ENCODE measurements at regions not wholly inside any gene's neighbourhood (a gene's known extent, or its start where the extent isn't known, plus 50 kb on each side); places are given as distances from the start of the nearest gene placed in this dataset.

GRCh38 chr18:1435487-1435886 is 530.8 kb downstream of the ADCYAP1 start:
- no peaks in the 10 kb centered on the region for H3F3A ChIP-seq (replicated peaks; ENCODE audit: insufficient read depth)
- no peaks in the 10 kb centered on the region for H3K36me3 ChIP-seq (replicated peaks in 1 of 2; ENCODE audit: control insufficient read depth in 1 of 2, insufficient read depth in 2 of 2, low read length in 1 of 2)
- POLR2A ChIA-PET, result no interaction called here
- no peak overlapping the region for H3K4me3 ChIP-seq (ENCODE audit: low read depth in 2 of 2, low read length in 1 of 2)
- H3K27ac ChIP-seq (ENCODE audit: low read depth in 2 of 2, low read length in 1 of 2), result no peak overlapping the region
- H3K79me2 ChIP-seq (ENCODE audit: insufficient read depth), result no peaks in the 10 kb centered on the region
- DNase-seq, result no peak
- H3K9me3 ChIP-seq, result no peaks in the 10 kb centered on the region
- no peaks in the 10 kb centered on the region for H3K27me3 ChIP-seq (ENCODE audit: insufficient read depth)
- no peak overlapping the region for H2AFZ ChIP-seq (ENCODE audit: low read depth)
- H3K9ac ChIP-seq, result no peak overlapping the region
- no peaks in the 10 kb centered on the region for H3K9me2 ChIP-seq
- 5% methylated on average over 2 of the region's 2 CpGs for WGBS (ENCODE audit: low lambda C conversion rate)
- H3K4me2 ChIP-seq, result no peak overlapping the region
- no peak for TF ChIP-seq ELF1 (IDR thresholded peaks at IDR 0.05)
- no peak for TF ChIP-seq MEF2A (IDR thresholded peaks at IDR 0.05; ENCODE audit: borderline replicate concordance, low read depth)
- TF ChIP-seq TEAD4 (IDR thresholded peaks at IDR 0.05; ENCODE audit: borderline replicate concordance, insufficient read depth), result no peak
- no peak for TF ChIP-seq GABPA (IDR thresholded peaks at IDR 0.05; ENCODE audit: low read depth)
- no peak for TF ChIP-seq POLR2AphosphoS5 (IDR thresholded peaks at IDR 0.05; ENCODE audit: low read depth, low read length)
- TF ChIP-seq RCOR1 (IDR thresholded peaks at IDR 0.05; ENCODE audit: low read length), result no peak
- no peak for TF ChIP-seq IRF3 (IDR thresholded peaks at IDR 0.05; ENCODE audit: low read depth, low read length)
- TF ChIP-seq USF1 (IDR thresholded peaks at IDR 0.05; ENCODE audit: borderline replicate concordance, low read depth), result no peak
- no peak for TF ChIP-seq YY1 (IDR thresholded peaks at IDR 0.05; ENCODE audit: low read depth)
- CTCF ChIA-PET, result no interaction called here
- no peaks in the 10 kb centered on the region for H4K20me1 ChIP-seq (ENCODE audit: insufficient read depth)
- no peaks in the 10 kb centered on the region for H3K4me1 ChIP-seq (ENCODE audit: control insufficient read depth in 1 of 2, insufficient read depth in 2 of 2, low read depth in 1 of 2, low read length in 1 of 2)

GRCh38 chr18:1436199-1436598 is 531.5 kb downstream of the ADCYAP1 start:
- POLR2A ChIA-PET, result no interaction called here
- H2AFZ ChIP-seq (ENCODE audit: low read depth), result no peak overlapping the region
- DNase-seq, result no peak

More at GRCh38 chr18:1436199-1436598, 531.5 kb downstream of the ADCYAP1 start:
- Histone ChIP-seq H3K27ac (ENCODE audit: low read depth in 2 of 2, low read length in 1 of 2) (no peak overlapping the region), H4K20me1 (ENCODE audit: insufficient read depth) (no peaks in the 10 kb centered on the region), H3F3A (replicated peaks; ENCODE audit: insufficient read depth) (no peaks in the 10 kb centered on the region), H3K9me2 (no peaks in the 10 kb centered on the region), H3K79me2 (ENCODE audit: insufficient read depth) (no peaks in the 10 kb centered on the region), H3K4me1 (ENCODE audit: control insufficient read depth in 1 of 2, insufficient read depth in 2 of 2, low read depth in 1 of 2, low read length in 1 of 2) (no peaks in the 10 kb centered on the region), H3K4me3 (ENCODE audit: low read depth in 2 of 2, low read length in 1 of 2) (no peak overlapping the region), H3K36me3 (replicated peaks in 1 of 2; ENCODE audit: control insufficient read depth in 1 of 2, insufficient read depth in 2 of 2, low read length in 1 of 2) (no peaks in the 10 kb centered on the region), H3K27me3 (ENCODE audit: insufficient read depth) (no peaks in the 10 kb centered on the region), H3K9me3 (no peaks in the 10 kb centered on the region), H3K4me2 (no peak overlapping the region), H3K9ac (no peak overlapping the region)
- CTCF ChIA-PET, result no interaction called here
- 16% methylated on average over 5 of the region's 5 CpGs for WGBS (ENCODE audit: low lambda C conversion rate)
- TF ChIP-seq PBX3 (IDR thresholded peaks at IDR 0.05) (no peak), RXRA (IDR thresholded peaks at IDR 0.05; ENCODE audit: borderline replicate concordance, low read depth) (no peak), MAX (IDR thresholded peaks at IDR 0.05; ENCODE audit: low read depth) (no peak), JUND (IDR thresholded peaks at IDR 0.05) (no peak), GABPA (IDR thresholded peaks at IDR 0.05; ENCODE audit: low read depth) (no peak), FOXJ3 (CRISPR knock-in tag; IDR thresholded peaks at IDR 0.05) (no peak)

Measured in SK-N-SH (cell line).